Motor neuron (in vitro differentiated cells): ENCODE measurements at regions not wholly inside any gene's neighbourhood (a gene's known extent, or its start where the extent isn't known, plus 50 kb on each side); places are given as distances from the start of the nearest gene placed in this dataset.
"Not testable (repeated sequence)": the region's sequence is repeated elsewhere in the genome, so short reads cannot be mapped to it uniquely, and the experiment has no call there.

Experiments used
- ATAC-seq, 8 experiments: fragments of 200-7000 bp; cut with Tn5 transposase; replicated peaks in 6 of 8; 2 replicates each; pipeline ENCODE4 v1.8.0; 2021; ENCODE audit warnings: mild to moderate bottlenecking in 8 of 8, moderate library complexity in 8 of 8
- H3K27ac ChIP-seq, 2 donors: fragments of 250-450 bp; sonication (Bioruptor Pico); 2 replicates each; pipeline ENCODE4 v1.9.0; 2021; ENCODE audit warnings: antibody characterized with exemption in 2 of 2, mild to moderate bottlenecking in 2 of 2, moderate library complexity in 1 of 2
- H3K4me1 ChIP-seq, 2 donors: fragments of 250-450 bp; sonication (Bioruptor Pico); replicated peaks in 1 of 2; 2 replicates each; pipeline ENCODE4 v1.6.1; 2021; ENCODE audit warnings: antibody characterized with exemption in 2 of 2, mild to moderate bottlenecking in 2 of 2, moderate library complexity in 1 of 2
- H3K4me3 ChIP-seq, 5 donors: fragments of 250-450 bp; sonication (Bioruptor Pico); 2 replicates each; pipeline ENCODE4 v1.9.0; 2021; ENCODE audit warnings: antibody characterized with exemption in 5 of 5, mild to moderate bottlenecking in 5 of 5, moderate library complexity in 4 of 5
- WGBS, 10 experiments: fragments of 450-650 bp; shearing (Covaris generic); methylation state at CpG; one replicate each; pipeline ENCODE4 v1.0.0; 2022; 5-methylcytosine and 5-hydroxymethylcytosine counted together
- in situ Hi-C, 9 experiments: fragments of 400-800 bp; cut with MboI; loops; one replicate each; pipeline ENCODE4 v1.15.0; 2021; ENCODE audit warnings: low sequenced_read_pairs in 9 of 9, low pct_unique_long_range_greater_than_20kb in 2 of 9; ENCODE audit not compliant: unreplicated experiment in 9 of 9

- Histone ChIP-seq H3K27ac (no peak overlapping the region), H3K4me1 (peaks cover 26 to 28% of the 10 kb centered on the region in 2 donors), H3K4me3 (no peak overlapping the region)
- in situ Hi-C loops = no loop called here
- WGBS, 10 experiments = 0 to 64% (median 14%) methylated on average over 1 to 2 of the region's 2 CpGs; no CpG with 5 or more reads in 3 of the 10 experiments
- ATAC-seq = peak; percentile 42 to 89 (median 68)
These were observed 171.8 kb upstream of the CDK1 start for GRCh38 chr10:60606343-60607080.

GRCh38 chr10:60605476-60605875, 172.8 kb upstream of the CDK1 start:
- peaks cover 21 to 23% of the 10 kb centered on the region in 2 donors for H3K4me1 ChIP-seq
- in situ Hi-C loops = no loop called here
- no peak overlapping the region for H3K27ac ChIP-seq
- H3K4me3 ChIP-seq = no peak overlapping the region
- ATAC-seq = no peak

GRCh38 chr10:60604342-60604741, 173.9 kb upstream of the CDK1 start:
- ATAC-seq = peak in 5 of 8 experiments; percentile 68 to 83 (median 71)

GRCh38 chr10:60597513-60597912, 180.8 kb upstream of the CDK1 start:
- in situ Hi-C loops = no loop called here
- Histone ChIP-seq H3K27ac (no peak overlapping the region), H3K4me1 (no peaks in the 10 kb centered on the region), H3K4me3 (no peak overlapping the region)
- no peak for ATAC-seq
- 88 to 100% (median 100%) methylated on average over 1 of the region's 1 CpG; no CpG with 5 or more reads in 5 of the 10 experiments for WGBS, 10 experiments

More at GRCh38 chr10:60604342-60604741, 173.9 kb upstream of the CDK1 start:
- in situ Hi-C loops = no loop called here
- no peak overlapping the region for H3K4me3 ChIP-seq
- no peak overlapping the region for H3K27ac ChIP-seq
- peaks cover 21 to 23% of the 10 kb centered on the region in 2 donors for H3K4me1 ChIP-seq
- 29 to 80% (median 56%) methylated on average over 1 of the region's 1 CpG; no CpG with 5 or more reads in 4 of the 10 experiments for WGBS, 10 experiments

- Histone ChIP-seq H3K27ac (no peak overlapping the region), H3K4me3 (no peak overlapping the region), H3K4me1 (no peaks in the 10 kb centered on the region)
- in situ Hi-C loops = no loop called here
- 68 to 100% (median 81%) methylated on average over 1 to 3 of the region's 3 CpGs for WGBS, 10 experiments
- ATAC-seq = no peak
These were observed 182.4 kb upstream of the CDK1 start for GRCh38 chr10:60595852-60596251.

GRCh38 chr10:60594476-60595051, 183.7 kb upstream of the CDK1 start:
- Histone ChIP-seq H3K27ac (no peak overlapping the region), H3K4me3 (no peak overlapping the region), H3K4me1 (no peaks in the 10 kb centered on the region)
- WGBS, 10 experiments = 0 to 100% (median 67%) methylated on average over 1 of the region's 1 CpG; no CpG with 5 or more reads in 1 of the 10 experiments
- in situ Hi-C loops = no loop called here
- ATAC-seq = peak in 2 of 8 experiments; percentile 41 to 51

GRCh38 chr10:60591119-60591518, 187.2 kb upstream of the CDK1 start:
- Histone ChIP-seq H3K27ac (no peak overlapping the region), H3K4me1 (peaks cover 0 to 3% of the 10 kb centered on the region in 2 donors), H3K4me3 (no peak overlapping the region)
- in situ Hi-C loops = no loop called here
- 77 to 100% (median 96%) methylated on average over 1 to 2 of the region's 2 CpGs for WGBS, 10 experiments
- no peak for ATAC-seq

- in situ Hi-C loops = no loop called here
- H3K27ac ChIP-seq = no peak overlapping the region
- H3K4me1 ChIP-seq = peaks cover 0 to 3% of the 10 kb centered on the region in 2 donors
- 13 to 85% (median 67%) methylated on average over 1 to 2 of the region's 2 CpGs; no CpG with 5 or more reads in 2 of the 10 experiments for WGBS, 10 experiments
- no peak overlapping the region for H3K4me3 ChIP-seq
- no peak for ATAC-seq
These were observed 188.9 kb upstream of the CDK1 start for GRCh38 chr10:60589376-60589775.

- in situ Hi-C loops, H3K4me1 ChIP-seq, H3K4me3 ChIP-seq, ATAC-seq, H3K27ac ChIP-seq: not testable (repeated sequence)
- WGBS, 10 experiments = no CpG with 5 or more reads among the region's 2 CpGs
These were observed 192.1 kb upstream of the ANK3 start for GRCh38 chr10:60581782-60582181.

- in situ Hi-C loops = no loop called here
- Histone ChIP-seq H3K4me1 (peaks cover 6 to 15% of the 10 kb centered on the region in 2 donors), H3K27ac (no peak overlapping the region), H3K4me3 (no peak overlapping the region)
- ATAC-seq = no peak
These were observed 188.5 kb upstream of the ANK3 start for GRCh38 chr10:60578217-60578616.

GRCh38 chr10:60576130-60577069, 186.7 kb upstream of the ANK3 start:
- 46 to 95% (median 80%) methylated on average over 3 to 6 of the region's 6 CpGs for WGBS, 10 experiments
- no peak overlapping the region for H3K4me3 ChIP-seq
- ATAC-seq = no peak
- in situ Hi-C loops = no loop called here
- peaks cover 6 to 16% of the 10 kb centered on the region in 2 donors for H3K4me1 ChIP-seq
- H3K27ac ChIP-seq = no peak overlapping the region

GRCh38 chr10:60575105-60575504, 185.4 kb upstream of the ANK3 start:
- in situ Hi-C loops = no loop called here
- no peak for ATAC-seq
- no peak overlapping the region for H3K27ac ChIP-seq
- H3K4me3 ChIP-seq = no peak overlapping the region
- peaks cover 9 to 16% of the 10 kb centered on the region in 2 donors for H3K4me1 ChIP-seq
- WGBS, 10 experiments = 15 to 94% (median 84%) methylated on average over 4 to 6 of the region's 6 CpGs

GRCh38 chr10:60574388-60574787, 184.7 kb upstream of the ANK3 start:
- ATAC-seq = no peak
- 71 to 97% (median 86%) methylated on average over 1 to 4 of the region's 4 CpGs; no CpG with 5 or more reads in 2 of the 10 experiments for WGBS, 10 experiments
- no peak overlapping the region for H3K4me3 ChIP-seq
- H3K4me1 ChIP-seq = peaks cover 9 to 16% of the 10 kb centered on the region in 2 donors
- no peak overlapping the region for H3K27ac ChIP-seq
- in situ Hi-C loops = no loop called here
